ENCODE measurements at regions not wholly inside any gene's neighbourhood (a gene's known extent, or its start where the extent isn't known, plus 50 kb on each side); places are given as distances from the start of the nearest gene placed in this dataset.

- H3K4me3 ChIP-seq (ENCODE audit: low read depth, low read length): no peak overlapping the region
- no peak for TF ChIP-seq CTCF (IDR thresholded peaks at IDR 0.05; ENCODE audit: low read depth, low read length)
Measured at GRCh38 chr17:36703860-36704266, 102.5 kb downstream of the MRM1 start.

- no peak for TF ChIP-seq CTCF (IDR thresholded peaks at IDR 0.05; ENCODE audit: low read depth, low read length)
- no peak overlapping the region for H3K4me3 ChIP-seq (ENCODE audit: low read depth, low read length)
Measured at GRCh38 chr17:36705283-36705795, 104.0 kb downstream of the MRM1 start.

- TF ChIP-seq CTCF (IDR thresholded peaks at IDR 0.05; ENCODE audit: low read depth, low read length): peak; percentile 53
- H3K4me3 ChIP-seq (ENCODE audit: low read depth, low read length): no peak overlapping the region
Measured at GRCh38 chr17:36705874-36706731, 104.7 kb downstream of the MRM1 start.

- no peak for TF ChIP-seq CTCF (IDR thresholded peaks at IDR 0.05; ENCODE audit: low read depth, low read length)
- no peak overlapping the region for H3K4me3 ChIP-seq (ENCODE audit: low read depth, low read length)
Measured at GRCh38 chr17:36707904-36708303, 106.5 kb downstream of the MRM1 start.

- TF ChIP-seq CTCF (IDR thresholded peaks at IDR 0.05; ENCODE audit: low read depth, low read length): no peak
Measured at GRCh38 chr17:36714789-36715188, 113.4 kb downstream of the MRM1 start.

GRCh38 chr17:36715951-36716350 lies 114.6 kb downstream of the MRM1 start:
- H3K4me3 ChIP-seq (ENCODE audit: low read depth, low read length): no peak overlapping the region
- no peak for TF ChIP-seq CTCF (IDR thresholded peaks at IDR 0.05; ENCODE audit: low read depth, low read length)

More at GRCh38 chr17:36714789-36715188, 113.4 kb downstream of the MRM1 start:
- no peak overlapping the region for H3K4me3 ChIP-seq (ENCODE audit: low read depth, low read length)

- no peak overlapping the region for H3K4me3 ChIP-seq (ENCODE audit: low read depth, low read length)
- TF ChIP-seq CTCF (IDR thresholded peaks at IDR 0.05; ENCODE audit: low read depth, low read length): no peak
Measured at GRCh38 chr17:36717088-36717487, 115.7 kb downstream of the MRM1 start.
